ENCODE measurements at regions not wholly inside any gene's neighbourhood (a gene's known extent, or its start where the extent isn't known, plus 50 kb on each side); places are given as distances from the start of the nearest gene placed in this dataset.

DNA sequence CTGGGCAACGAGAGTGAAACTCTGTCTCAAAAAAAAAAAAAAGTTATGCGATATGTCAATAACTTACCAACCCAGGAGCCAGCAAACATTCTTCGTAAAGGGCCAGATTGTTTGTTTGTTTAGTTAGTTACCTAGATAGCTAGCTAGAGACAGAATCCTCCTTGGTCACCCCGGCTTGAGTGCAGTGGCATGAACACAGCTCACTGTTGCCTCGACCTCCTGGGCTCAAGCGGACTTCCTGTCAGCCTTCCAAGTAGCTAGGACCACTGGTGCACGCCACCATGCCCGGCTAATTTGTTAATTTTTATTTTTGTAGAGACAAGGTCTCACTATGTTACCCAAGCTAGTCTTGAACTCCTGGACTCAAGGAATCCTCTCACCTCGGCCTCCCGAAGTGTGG is 113.0 kb downstream of the LITAF start:
- H3K4me3 ChIP-seq (ENCODE audit: low read depth, low read length) = no peak overlapping the region
- TF ChIP-seq CTCF (IDR thresholded peaks at IDR 0.05; ENCODE audit: insufficient read depth, low read depth, low read length, missing control alignments) = no peak

DNA sequence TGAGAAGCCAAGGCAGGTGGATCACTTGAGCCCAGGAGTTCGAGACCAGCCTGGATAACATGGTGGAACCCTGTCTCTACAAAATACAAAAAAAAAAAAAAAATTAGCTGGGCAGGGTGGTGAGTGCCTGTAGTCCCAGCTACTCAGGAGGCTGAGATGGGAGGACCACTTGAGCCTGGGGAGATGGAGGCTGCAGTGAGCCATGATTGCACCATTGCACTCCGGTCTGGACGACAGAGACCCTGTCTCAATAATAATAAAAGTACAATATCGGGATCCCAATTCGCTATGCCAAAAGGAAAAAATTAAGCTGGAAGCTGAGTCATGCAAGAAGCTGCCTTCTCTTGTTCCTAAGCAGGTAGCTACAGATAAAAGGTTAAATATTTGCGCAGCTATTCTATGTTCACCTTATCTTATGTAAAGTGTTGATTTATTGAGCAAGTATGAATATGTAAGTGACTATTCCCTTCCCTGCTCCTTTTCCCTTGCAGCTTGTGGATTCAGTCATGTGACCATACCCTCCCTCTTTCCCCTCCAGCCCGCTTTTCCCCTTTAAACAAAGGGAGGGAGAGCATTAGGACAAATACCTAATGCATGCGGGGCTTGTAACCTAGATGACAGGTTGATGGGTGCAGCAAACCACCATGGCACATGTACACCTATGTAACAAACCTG is 112.0 kb downstream of the LITAF start:
- no peak overlapping the region for H3K4me3 ChIP-seq (ENCODE audit: low read depth, low read length)
- no peak for DNase-seq (ENCODE audit: low read depth)
- TF ChIP-seq CTCF (IDR thresholded peaks at IDR 0.05; ENCODE audit: insufficient read depth, low read depth, low read length, missing control alignments) = no peak

More for the DNA sequence above, 113.0 kb downstream of the LITAF start:
- no peak for DNase-seq (ENCODE audit: low read depth)

DNA sequence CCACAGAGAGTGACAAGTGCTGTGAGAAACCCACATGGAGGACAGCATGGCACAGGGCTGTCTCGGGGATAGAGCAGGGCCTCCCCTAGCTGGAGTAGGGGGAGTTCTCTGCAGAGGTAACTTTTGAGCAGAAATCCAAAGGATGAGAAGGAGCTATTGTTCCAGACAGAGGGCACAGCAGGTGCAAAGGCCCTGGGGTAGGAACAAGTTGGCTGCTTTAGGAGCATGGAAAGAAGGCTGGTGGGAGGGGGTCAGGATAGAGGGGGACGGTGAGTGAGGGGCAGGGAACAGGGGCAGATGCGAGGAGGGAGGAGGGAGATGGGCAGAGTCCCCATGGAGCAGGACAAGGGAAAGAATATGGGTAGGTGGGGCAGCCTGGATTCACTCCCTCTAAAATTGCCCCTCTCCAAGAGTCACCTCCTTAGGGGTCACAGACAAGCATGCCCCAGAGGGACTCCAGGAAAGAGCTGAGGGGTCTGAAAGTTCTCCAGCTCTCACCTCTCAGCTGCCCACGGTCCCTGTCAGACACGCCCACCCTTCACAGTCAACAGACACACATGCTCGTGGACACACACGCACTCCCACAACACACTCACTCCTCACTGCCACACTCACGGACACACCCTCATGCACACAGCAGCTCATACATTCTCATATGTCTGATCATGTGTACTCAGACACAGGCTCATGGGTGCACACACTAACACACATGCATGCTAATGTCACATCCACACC is 110.7 kb downstream of the LITAF start:
- no peak for DNase-seq (ENCODE audit: low read depth)
- no peak for TF ChIP-seq CTCF (IDR thresholded peaks at IDR 0.05; ENCODE audit: insufficient read depth, low read depth, low read length, missing control alignments)
- H3K4me3 ChIP-seq (ENCODE audit: low read depth, low read length) = no peak overlapping the region

GRCh38 chr16:11476676-11477075 is 110.0 kb downstream of the LITAF start:
- TF ChIP-seq CTCF (IDR thresholded peaks at IDR 0.05; ENCODE audit: insufficient read depth, low read depth, low read length, missing control alignments) = no peak
- DNase-seq (ENCODE audit: low read depth) = no peak
- H3K4me3 ChIP-seq (ENCODE audit: low read depth, low read length) = no peak overlapping the region

DNA sequence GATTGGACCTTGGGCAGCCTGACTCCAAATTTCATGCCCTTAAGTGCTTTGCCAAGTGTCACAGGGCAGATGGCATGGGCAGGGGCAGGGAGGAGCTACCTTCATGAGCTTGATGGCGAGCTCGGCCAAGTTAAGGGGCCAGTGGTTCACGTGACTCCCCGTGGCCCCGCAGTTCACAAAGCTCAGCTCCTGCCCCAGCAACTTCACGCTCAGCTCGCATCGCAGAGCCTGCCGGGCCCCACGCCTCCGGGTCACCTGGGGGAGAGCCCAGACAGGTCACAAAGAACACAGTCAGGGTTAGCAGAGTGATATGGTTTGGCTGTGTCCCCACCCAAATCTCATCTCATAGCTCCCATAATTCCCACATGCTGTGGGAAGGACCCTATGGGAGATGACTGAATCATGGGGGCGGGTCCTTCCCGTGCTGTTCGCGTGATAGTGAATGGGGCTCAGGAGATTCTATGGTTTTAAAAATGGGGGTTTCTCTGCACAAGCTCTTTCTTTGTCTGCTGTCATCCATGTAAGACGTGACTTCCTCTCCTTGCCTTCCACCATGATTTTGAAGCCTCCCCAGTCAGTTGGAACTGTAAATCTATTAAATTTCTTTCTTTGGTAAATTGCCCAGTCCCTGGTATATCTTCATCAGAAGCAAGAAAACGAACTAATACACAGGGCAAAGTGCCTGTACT is 108.1 kb downstream of the LITAF start:
- no peak for DNase-seq (ENCODE audit: low read depth)
- H3K4me3 ChIP-seq (ENCODE audit: low read depth, low read length) = no peak overlapping the region
- TF ChIP-seq CTCF (IDR thresholded peaks at IDR 0.05; ENCODE audit: insufficient read depth, low read depth, low read length, missing control alignments) = no peak

GRCh38 chr16:11479916-11480315 is 106.8 kb downstream of the LITAF start:
- no peak for TF ChIP-seq CTCF (IDR thresholded peaks at IDR 0.05; ENCODE audit: insufficient read depth, low read depth, low read length, missing control alignments)
- DNase-seq (ENCODE audit: low read depth) = no peak
- no peak overlapping the region for H3K4me3 ChIP-seq (ENCODE audit: low read depth, low read length)
